Bronchial epithelial cell (primary cell): ENCODE measurements at regions not wholly inside any gene's neighbourhood (a gene's known extent, or its start where the extent isn't known, plus 50 kb on each side); places are given as distances from the start of the nearest gene placed in this dataset.

Experiments used
- DNase-seq: peaks from one replicate; pipeline ENCODE4 v3.0.0-alpha.2; 2010; ENCODE audit warnings: low read depth
- FAIRE-seq: peaks from 2 replicates; lab custom pipeline; 2011; peaks lifted over from hg19 to GRCh38; lab: Jason Lieb, UNC
- H3K27me3 ChIP-seq: 2 replicates; pipeline ENCODE4 v1.5.1; 2011; ENCODE audit warnings: low read length; ENCODE audit not compliant: control insufficient read depth, insufficient read depth
- H3K36me3 ChIP-seq: 2 replicates; pipeline ENCODE4 v1.5.1; 2011; ENCODE audit warnings: low read length; ENCODE audit not compliant: control insufficient read depth, insufficient read depth
- H3K4me3 ChIP-seq: 2 replicates; pipeline ENCODE4 v1.5.1; 2011; ENCODE audit warnings: mild to moderate bottlenecking, low read depth, low read length, control low read depth
- CTCF ChIP-seq: IDR thresholded peaks from 2 replicates; pipeline ENCODE4 v1.5.1; 2011; ENCODE audit warnings: mild to moderate bottlenecking, moderate library complexity, low read length, control low read depth, inconsistent platforms; ENCODE audit not compliant: insufficient read depth, severe bottlenecking

GRCh38 chr3:120838441-120839091 is 69.4 kb upstream of the STXBP5L start:
- H3K4me3 ChIP-seq, result no peak overlapping the region
- no peak for TF ChIP-seq CTCF
- no peaks in the 10 kb centered on the region for H3K36me3 ChIP-seq
- FAIRE-seq, result no peak
- no peak for DNase-seq
- no peaks in the 10 kb centered on the region for H3K27me3 ChIP-seq

GRCh38 chr3:120839120-120839519 is 68.9 kb upstream of the STXBP5L start:
- FAIRE-seq (no peak), DNase-seq (peak; percentile 40)
- Histone ChIP-seq H3K4me3 (no peak overlapping the region), H3K36me3 (no peaks in the 10 kb centered on the region), H3K27me3 (no peaks in the 10 kb centered on the region)
- no peak for TF ChIP-seq CTCF

- TF ChIP-seq CTCF, result no peak
- Histone ChIP-seq H3K36me3 (no peaks in the 10 kb centered on the region), H3K4me3 (no peak overlapping the region), H3K27me3 (peaks cover 2% of the 10 kb centered on the region)
- FAIRE-seq, result no peak
- DNase-seq, result no peak
Observed at GRCh38 chr3:120841264-120841663, 66.7 kb upstream of the STXBP5L start.

- no peak for FAIRE-seq
- no peaks in the 10 kb centered on the region for H3K36me3 ChIP-seq
- H3K27me3 ChIP-seq, result peaks cover 2% of the 10 kb centered on the region
- DNase-seq, result no peak
- no peak for TF ChIP-seq CTCF
- H3K4me3 ChIP-seq, result no peak overlapping the region
Observed at GRCh38 chr3:120846073-120846472, 61.9 kb upstream of the STXBP5L start.

GRCh38 chr3:120848503-120848902 is 59.5 kb upstream of the STXBP5L start:
- no peak for FAIRE-seq

More at GRCh38 chr3:120848503-120848902, 59.5 kb upstream of the STXBP5L start:
- Histone ChIP-seq H3K4me3 (no peak overlapping the region), H3K27me3 (peaks cover 2% of the 10 kb centered on the region), H3K36me3 (no peaks in the 10 kb centered on the region)
- no peak for TF ChIP-seq CTCF
- no peak for DNase-seq
